SK-N-SH (cell line): ENCODE measurements at regions not wholly inside any gene's neighbourhood (a gene's known extent, or its start where the extent isn't known, plus 50 kb on each side); places are given as distances from the start of the nearest gene placed in this dataset.

Experiments used
- CTCF ChIA-PET: fragments of 300-600, 350-600 bp; formaldehyde crosslinking; extraction: SDS; loops from one replicate; lab custom pipeline; 2021; lab: Yijun Ruan, JAX
- POLR2A ChIA-PET: fragments of 350-600 bp; sonication (Branson Sonifier 250); formaldehyde crosslinking; extraction: SDS; loops from one replicate; lab custom pipeline; 2020; ENCODE audit warnings: antibody characterized with exemption, inconsistent platforms; lab: Yijun Ruan, JAX
- DNase-seq: peaks from one replicate; pipeline ENCODE4 v3.0.0; 2012
- H2AFZ ChIP-seq: fragments of 200-600 bp; sonication (generic); 2 replicates; pipeline ENCODE4 v1.8.1; 2016; ENCODE audit warnings: antibody characterized with exemption, mild to moderate bottlenecking, low read depth
- H3F3A ChIP-seq: fragments of 200-600 bp; sonication (generic); replicated peaks from 2 replicates; pipeline ENCODE3; 2016; ENCODE audit warnings: antibody characterized with exemption, mild to moderate bottlenecking; ENCODE audit not compliant: insufficient read depth
- H3K27ac ChIP-seq, 2 experiments: fragments of 200-500 bp in 1 of 2; fragments of 200-600 bp in 1 of 2; sonication (Bioruptor generic) in 1 of 2; sonication (generic), shearing (Covaris generic) in 1 of 2; 2 replicates each; pipeline versions ENCODE4 v1.5.1 to v1.6.1; 2014 to 2016; ENCODE audit warnings: low read depth in 2 of 2, inconsistent platforms in 1 of 2, low read length in 1 of 2, mild to moderate bottlenecking in 1 of 2, mixed read lengths in 1 of 2
- H3K27me3 ChIP-seq: fragments of 200-600 bp; sonication (generic), shearing (Covaris generic); 2 replicates; pipeline ENCODE4 v1.6.1; 2016; ENCODE audit warnings: mixed run types; ENCODE audit not compliant: insufficient read depth
- H3K36me3 ChIP-seq, 2 experiments: fragments of 200-500 bp in 1 of 2; fragments of 200-600 bp in 1 of 2; sonication (Bioruptor generic) in 1 of 2; sonication (generic) in 1 of 2; replicated peaks in 1 of 2; 2 replicates each; pipeline versions ENCODE3 to v1.5.1; 2014 to 2016; ENCODE audit warnings: low read length in 1 of 2, mild to moderate bottlenecking in 1 of 2; ENCODE audit not compliant: insufficient read depth in 2 of 2, control insufficient read depth in 1 of 2
- H3K4me1 ChIP-seq, 2 experiments: fragments of 200-500 bp in 1 of 2; fragments of 200-600 bp in 1 of 2; sonication (Bioruptor generic) in 1 of 2; sonication (generic), shearing (Covaris generic) in 1 of 2; 2 replicates each; pipeline versions ENCODE4 v1.5.1 to v1.6.1; 2014 to 2016; ENCODE audit warnings: low read depth in 1 of 2, low read length in 1 of 2, mixed run types in 1 of 2; ENCODE audit not compliant: insufficient read depth in 2 of 2, control insufficient read depth in 1 of 2
- H3K4me2 ChIP-seq: fragments of 200-600 bp; sonication (generic), shearing (Covaris generic); 2 replicates; pipeline ENCODE4 v1.6.1; 2017; ENCODE audit warnings: mixed run types
- H3K4me3 ChIP-seq, 2 experiments: fragments of 200-500 bp in 1 of 2; fragments of 200-600 bp in 1 of 2; sonication (Bioruptor generic) in 1 of 2; sonication (generic), shearing (Covaris generic) in 1 of 2; 2 replicates each; pipeline versions ENCODE4 v1.5.1 to v1.8.1; 2014 to 2016; ENCODE audit warnings: low read depth in 2 of 2, inconsistent platforms in 1 of 2, low read length in 1 of 2, mild to moderate bottlenecking in 1 of 2, mixed read lengths in 1 of 2, moderate library complexity in 1 of 2
- H3K79me2 ChIP-seq: fragments of 200-600 bp; sonication (generic); 2 replicates; pipeline ENCODE4 v1.8.1; 2017; ENCODE audit warnings: mild to moderate bottlenecking; ENCODE audit not compliant: insufficient read depth
- H3K9ac ChIP-seq: fragments of 200-600 bp; sonication (generic); 2 replicates; pipeline ENCODE4 v1.6.1; 2017; ENCODE audit warnings: mixed run types
- H3K9me2 ChIP-seq: fragments of 200-600 bp; sonication (generic); 2 replicates; pipeline ENCODE4 v1.6.1; 2017; ENCODE audit warnings: mixed run types
- H3K9me3 ChIP-seq: fragments of 200-600 bp; sonication (generic); 2 replicates; pipeline ENCODE4 v1.6.1; 2017; ENCODE audit warnings: mixed run types, mild to moderate bottlenecking, moderate library complexity
- H4K20me1 ChIP-seq: fragments of 200-600 bp; sonication (generic); 2 replicates; pipeline ENCODE4 v1.6.1; 2017; ENCODE audit warnings: mild to moderate bottlenecking, mixed run types; ENCODE audit not compliant: insufficient read depth
- CHD2 ChIP-seq: fragments of 150-350 bp; IDR thresholded peaks from 2 replicates; pipeline ENCODE4 v1.6.1; 2018; ENCODE audit warnings: low read length; ENCODE audit not compliant: partially characterized antibody
- ELF1 ChIP-seq: IDR thresholded peaks from 2 replicates; pipeline ENCODE4 v1.4.0; 2012
- EP300 ChIP-seq, 2 experiments: IDR thresholded peaks; 2 replicates each; pipeline versions ENCODE4 v1.4.0 to v1.6.1; 2012; ENCODE audit warnings: borderline replicate concordance in 1 of 2, low read depth in 1 of 2, low read length in 1 of 2
- EZH2phosphoT487 ChIP-seq: fragments of 200-600 bp; sonication (generic); IDR thresholded peaks from 2 replicates; pipeline ENCODE4 v1.6.1; 2017; ENCODE audit warnings: low read depth, mixed run types, mild to moderate bottlenecking, antibody characterized with exemption, moderate library complexity, borderline replicate concordance
- FOSL2 ChIP-seq: IDR thresholded peaks from 2 replicates; pipeline ENCODE4 v1.4.0; 2012; ENCODE audit warnings: low read depth, mild to moderate bottlenecking, moderate library complexity, borderline replicate concordance
- GATA2 ChIP-seq: sonication (generic); formaldehyde crosslinking; IDR thresholded peaks from 2 replicates; pipeline ENCODE4 v1.5.0; 2020; ENCODE audit warnings: mild to moderate bottlenecking, missing genetic modification reagents
- JUND ChIP-seq: IDR thresholded peaks from 2 replicates; pipeline ENCODE4 v1.4.0; 2012
- MEF2A ChIP-seq: IDR thresholded peaks from 2 replicates; pipeline ENCODE4 v1.4.0; 2012; ENCODE audit warnings: low read depth, borderline replicate concordance
- NRF1 ChIP-seq: IDR thresholded peaks from 2 replicates; pipeline ENCODE4 v1.6.1; 2012; ENCODE audit warnings: low read depth, mild to moderate bottlenecking, low read length
- POLR2AphosphoS5 ChIP-seq: IDR thresholded peaks from 2 replicates; pipeline ENCODE4 v1.6.1; 2012; ENCODE audit warnings: low read depth, low read length
- RAD21 ChIP-seq: IDR thresholded peaks from 2 replicates; pipeline ENCODE4 v1.6.1; 2012; ENCODE audit warnings: mild to moderate bottlenecking, low read length
- RCOR1 ChIP-seq: fragments of 150-350 bp; IDR thresholded peaks from 2 replicates; pipeline ENCODE4 v1.6.1; 2017; ENCODE audit warnings: antibody characterized with exemption, low read length
- RFX5 ChIP-seq: IDR thresholded peaks from 2 replicates; pipeline ENCODE4 v1.6.1; 2012; ENCODE audit warnings: mild to moderate bottlenecking, improper control_type of control experiment, low read length
- SIN3A ChIP-seq: IDR thresholded peaks from 2 replicates; pipeline ENCODE4 v1.6.1; 2012; ENCODE audit warnings: low read depth, mild to moderate bottlenecking, low read length, moderate library complexity, borderline replicate concordance
- TCF12 ChIP-seq: IDR thresholded peaks from 2 replicates; pipeline ENCODE4 v1.4.0; 2012
- TEAD4 ChIP-seq: IDR thresholded peaks from 2 replicates; pipeline ENCODE4 v1.4.0; 2012; ENCODE audit warnings: mild to moderate bottlenecking, borderline replicate concordance; ENCODE audit not compliant: insufficient read depth
- WGBS: methylation state at CpG from one replicate; pipeline ENCODE4 v1.1.6; 2017; ENCODE audit warnings: low lambda C conversion rate; 5-methylcytosine and 5-hydroxymethylcytosine counted together
- TF ChIP-seq, protein P1 (sequence below): fragments of 150-350 bp; IDR thresholded peaks from 2 replicates; pipeline ENCODE4 v1.6.1; 2016; ENCODE audit warnings: mild to moderate bottlenecking, low read depth, low read length
- TF ChIP-seq, protein P2 (sequence below): IDR thresholded peaks from 2 replicates; pipeline ENCODE4; 2012
- TF ChIP-seq, protein P3 (sequence below): IDR thresholded peaks from 2 replicates; pipeline ENCODE4 v1.4.0; 2012; ENCODE audit warnings: low read depth
- TF ChIP-seq, protein P4 (sequence below): fragments of 150-350 bp; IDR thresholded peaks from 2 replicates; pipeline ENCODE4 v1.6.1; 2017; ENCODE audit warnings: antibody characterized with exemption, low read length, low read depth, borderline replicate concordance
- TF ChIP-seq, protein P5 (sequence below): IDR thresholded peaks from 2 replicates; pipeline ENCODE4 v1.6.1; 2012; ENCODE audit warnings: mild to moderate bottlenecking, low read depth, low read length, moderate library complexity

DNA sequence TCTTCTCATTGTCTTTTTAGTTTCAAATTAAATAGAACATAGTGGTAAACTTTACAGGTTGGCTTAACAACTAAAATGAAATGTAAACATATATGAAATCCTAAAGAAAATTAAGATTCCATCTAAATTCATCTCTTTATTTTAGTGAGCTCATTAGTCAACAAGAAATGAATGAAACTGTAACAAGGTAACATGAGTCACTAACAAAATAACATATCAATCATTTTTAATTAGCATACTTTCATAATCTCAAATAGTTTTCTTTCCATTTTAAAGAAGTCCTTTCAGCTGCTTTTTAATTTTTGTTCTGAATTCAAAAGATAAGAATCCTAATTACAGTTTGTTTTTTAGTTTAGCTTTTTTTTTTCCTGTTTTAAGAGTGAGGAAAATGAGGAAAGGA is 688.6 kb upstream of the TENM4 start:
- Histone ChIP-seq H3K9me2 (no peaks in the 10 kb centered on the region), H3K27ac (no peak overlapping the region), H3F3A (no peaks in the 10 kb centered on the region), H3K9ac (no peak overlapping the region), H3K79me2 (no peaks in the 10 kb centered on the region), H3K27me3 (no peaks in the 10 kb centered on the region), H3K4me2 (no peak overlapping the region), H2AFZ (no peak overlapping the region), H3K4me3 (no peak overlapping the region), H4K20me1 (no peaks in the 10 kb centered on the region), H3K36me3 (no peaks in the 10 kb centered on the region), H3K4me1 (no peaks in the 10 kb centered on the region), H3K9me3 (no peaks in the 10 kb centered on the region)
- TF ChIP-seq, protein P1, sequence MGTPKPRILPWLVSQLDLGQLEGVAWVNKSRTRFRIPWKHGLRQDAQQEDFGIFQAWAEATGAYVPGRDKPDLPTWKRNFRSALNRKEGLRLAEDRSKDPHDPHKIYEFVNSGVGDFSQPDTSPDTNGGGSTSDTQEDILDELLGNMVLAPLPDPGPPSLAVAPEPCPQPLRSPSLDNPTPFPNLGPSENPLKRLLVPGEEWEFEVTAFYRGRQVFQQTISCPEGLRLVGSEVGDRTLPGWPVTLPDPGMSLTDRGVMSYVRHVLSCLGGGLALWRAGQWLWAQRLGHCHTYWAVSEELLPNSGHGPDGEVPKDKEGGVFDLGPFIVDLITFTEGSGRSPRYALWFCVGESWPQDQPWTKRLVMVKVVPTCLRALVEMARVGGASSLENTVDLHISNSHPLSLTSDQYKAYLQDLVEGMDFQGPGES, result no peak
- POLR2A ChIA-PET, result no interaction called here
- CTCF ChIA-PET, result no interaction called here
- no peak for DNase-seq

DNA sequence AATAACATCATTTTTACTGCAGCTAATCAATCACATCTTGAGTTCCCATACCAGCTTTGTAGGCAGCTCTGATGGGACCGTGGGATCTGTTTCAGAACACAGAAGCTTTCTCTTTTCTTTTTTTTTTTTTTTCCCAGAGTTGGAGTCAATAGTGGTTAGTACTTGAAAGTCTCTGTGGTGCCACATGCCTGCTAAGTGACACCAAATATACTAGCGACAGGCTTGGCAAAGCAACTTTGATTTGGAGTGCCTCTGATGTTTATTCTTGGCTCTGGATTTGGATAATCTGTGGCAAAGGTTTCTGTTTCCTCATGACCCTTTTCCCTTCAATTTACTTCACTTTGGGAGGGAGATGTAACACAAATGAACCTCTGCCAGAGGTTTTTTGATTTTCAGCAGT is 681.4 kb upstream of the TENM4 start:
- ChIA-PET CTCF (no interaction called here), POLR2A (no interaction called here)
- no peaks in the 10 kb centered on the region for H3K9me3 ChIP-seq
- no peak overlapping the region for H3K4me3 ChIP-seq
- H3K27me3 ChIP-seq, result no peaks in the 10 kb centered on the region
- DNase-seq, result no peak
- no peaks in the 10 kb centered on the region for H3K9me2 ChIP-seq
- no peaks in the 10 kb centered on the region for H3F3A ChIP-seq
- H3K36me3 ChIP-seq, result no peaks in the 10 kb centered on the region
- H4K20me1 ChIP-seq, result no peaks in the 10 kb centered on the region
- no peaks in the 10 kb centered on the region for H3K79me2 ChIP-seq
- no peak overlapping the region for H3K9ac ChIP-seq
- no peaks in the 10 kb centered on the region for H3K4me1 ChIP-seq
- H3K4me2 ChIP-seq, result no peak overlapping the region
- TF ChIP-seq GATA2 (CRISPR knock-in tag), result no peak
- TF ChIP-seq, protein P2, sequence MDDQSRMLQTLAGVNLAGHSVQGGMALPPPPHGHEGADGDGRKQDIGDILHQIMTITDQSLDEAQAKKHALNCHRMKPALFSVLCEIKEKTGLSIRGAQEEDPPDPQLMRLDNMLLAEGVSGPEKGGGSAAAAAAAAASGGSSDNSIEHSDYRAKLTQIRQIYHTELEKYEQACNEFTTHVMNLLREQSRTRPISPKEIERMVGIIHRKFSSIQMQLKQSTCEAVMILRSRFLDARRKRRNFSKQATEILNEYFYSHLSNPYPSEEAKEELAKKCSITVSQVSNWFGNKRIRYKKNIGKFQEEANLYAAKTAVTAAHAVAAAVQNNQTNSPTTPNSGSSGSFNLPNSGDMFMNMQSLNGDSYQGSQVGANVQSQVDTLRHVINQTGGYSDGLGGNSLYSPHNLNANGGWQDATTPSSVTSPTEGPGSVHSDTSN, result no peak
- TF ChIP-seq FOSL2, result no peak
- no peak for TF ChIP-seq ELF1
- no peak for TF ChIP-seq RCOR1
- TF ChIP-seq, protein P3, sequence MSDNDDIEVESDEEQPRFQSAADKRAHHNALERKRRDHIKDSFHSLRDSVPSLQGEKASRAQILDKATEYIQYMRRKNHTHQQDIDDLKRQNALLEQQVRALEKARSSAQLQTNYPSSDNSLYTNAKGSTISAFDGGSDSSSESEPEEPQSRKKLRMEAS, result no peak
- TF ChIP-seq SIN3A, result no peak
- TF ChIP-seq CHD2, result no peak
- TF ChIP-seq TEAD4, result no peak
- no peak for TF ChIP-seq JUND
- no peak for TF ChIP-seq POLR2AphosphoS5
- no peak for TF ChIP-seq NRF1
- TF ChIP-seq, protein P4, sequence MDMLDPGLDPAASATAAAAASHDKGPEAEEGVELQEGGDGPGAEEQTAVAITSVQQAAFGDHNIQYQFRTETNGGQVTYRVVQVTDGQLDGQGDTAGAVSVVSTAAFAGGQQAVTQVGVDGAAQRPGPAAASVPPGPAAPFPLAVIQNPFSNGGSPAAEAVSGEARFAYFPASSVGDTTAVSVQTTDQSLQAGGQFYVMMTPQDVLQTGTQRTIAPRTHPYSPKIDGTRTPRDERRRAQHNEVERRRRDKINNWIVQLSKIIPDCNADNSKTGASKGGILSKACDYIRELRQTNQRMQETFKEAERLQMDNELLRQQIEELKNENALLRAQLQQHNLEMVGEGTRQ, result no peak
- no peak for TF ChIP-seq RFX5
- TF ChIP-seq TCF12, result no peak
- no peak for TF ChIP-seq MEF2A
- TF ChIP-seq EP300 (IDR thresholded peaks at IDR 0.05; ENCODE audit: borderline replicate concordance in 1 of 2, low read depth in 1 of 2, low read length in 1 of 2), result no peak
- TF ChIP-seq, protein P5, sequence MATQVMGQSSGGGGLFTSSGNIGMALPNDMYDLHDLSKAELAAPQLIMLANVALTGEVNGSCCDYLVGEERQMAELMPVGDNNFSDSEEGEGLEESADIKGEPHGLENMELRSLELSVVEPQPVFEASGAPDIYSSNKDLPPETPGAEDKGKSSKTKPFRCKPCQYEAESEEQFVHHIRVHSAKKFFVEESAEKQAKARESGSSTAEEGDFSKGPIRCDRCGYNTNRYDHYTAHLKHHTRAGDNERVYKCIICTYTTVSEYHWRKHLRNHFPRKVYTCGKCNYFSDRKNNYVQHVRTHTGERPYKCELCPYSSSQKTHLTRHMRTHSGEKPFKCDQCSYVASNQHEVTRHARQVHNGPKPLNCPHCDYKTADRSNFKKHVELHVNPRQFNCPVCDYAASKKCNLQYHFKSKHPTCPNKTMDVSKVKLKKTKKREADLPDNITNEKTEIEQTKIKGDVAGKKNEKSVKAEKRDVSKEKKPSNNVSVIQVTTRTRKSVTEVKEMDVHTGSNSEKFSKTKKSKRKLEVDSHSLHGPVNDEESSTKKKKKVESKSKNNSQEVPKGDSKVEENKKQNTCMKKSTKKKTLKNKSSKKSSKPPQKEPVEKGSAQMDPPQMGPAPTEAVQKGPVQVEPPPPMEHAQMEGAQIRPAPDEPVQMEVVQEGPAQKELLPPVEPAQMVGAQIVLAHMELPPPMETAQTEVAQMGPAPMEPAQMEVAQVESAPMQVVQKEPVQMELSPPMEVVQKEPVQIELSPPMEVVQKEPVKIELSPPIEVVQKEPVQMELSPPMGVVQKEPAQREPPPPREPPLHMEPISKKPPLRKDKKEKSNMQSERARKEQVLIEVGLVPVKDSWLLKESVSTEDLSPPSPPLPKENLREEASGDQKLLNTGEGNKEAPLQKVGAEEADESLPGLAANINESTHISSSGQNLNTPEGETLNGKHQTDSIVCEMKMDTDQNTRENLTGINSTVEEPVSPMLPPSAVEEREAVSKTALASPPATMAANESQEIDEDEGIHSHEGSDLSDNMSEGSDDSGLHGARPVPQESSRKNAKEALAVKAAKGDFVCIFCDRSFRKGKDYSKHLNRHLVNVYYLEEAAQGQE, result no peak
- no peak for TF ChIP-seq EZH2phosphoT487
- TF ChIP-seq RAD21, result no peak
- no peak overlapping the region for H2AFZ ChIP-seq
- 21% methylated on average over 2 of the region's 2 CpGs for WGBS
- H3K27ac ChIP-seq, result no peak overlapping the region
